ENCODE measurements at regions not wholly inside any gene's neighbourhood (a gene's known extent, or its start where the extent isn't known, plus 50 kb on each side); places are given as distances from the start of the nearest gene placed in this dataset.
A peak's percentile ranks its signal among the peaks of the same experiment; 100 is the strongest.

DNA sequence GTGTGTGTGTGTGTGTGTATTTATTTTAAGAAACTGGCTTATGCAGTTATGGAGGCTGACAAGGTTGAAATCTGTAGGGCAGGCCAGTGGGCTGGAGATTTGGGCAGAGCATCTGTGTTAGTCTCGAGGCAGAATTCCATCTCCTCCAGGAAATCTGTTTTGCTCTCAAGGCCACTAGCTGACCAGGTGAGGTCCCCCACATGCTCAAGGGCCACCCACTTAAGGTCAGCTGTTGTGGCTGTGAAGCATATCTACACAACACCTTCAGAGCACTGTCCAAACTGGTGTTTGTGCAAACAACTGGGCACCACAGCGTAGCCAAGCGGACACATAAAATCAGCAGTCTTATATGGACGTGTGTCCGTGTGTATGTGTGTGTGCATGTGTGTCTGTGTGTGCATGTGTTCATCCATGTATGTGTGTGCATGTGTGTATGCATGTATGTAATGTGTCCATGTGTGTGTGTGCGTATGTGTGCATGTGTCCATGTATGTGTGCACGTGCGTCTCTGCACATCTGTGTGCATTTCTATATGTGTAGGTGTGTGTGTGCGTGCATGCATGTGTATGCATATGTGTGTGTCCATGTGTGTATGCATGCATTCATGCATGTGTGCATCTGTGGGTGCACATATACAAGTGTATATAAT is 400.9 kb downstream of the BRD1 start:
- H3K4me3 ChIP-seq (ENCODE audit: low read depth, low read length), result no peak overlapping the region
- TF ChIP-seq, protein P1, sequence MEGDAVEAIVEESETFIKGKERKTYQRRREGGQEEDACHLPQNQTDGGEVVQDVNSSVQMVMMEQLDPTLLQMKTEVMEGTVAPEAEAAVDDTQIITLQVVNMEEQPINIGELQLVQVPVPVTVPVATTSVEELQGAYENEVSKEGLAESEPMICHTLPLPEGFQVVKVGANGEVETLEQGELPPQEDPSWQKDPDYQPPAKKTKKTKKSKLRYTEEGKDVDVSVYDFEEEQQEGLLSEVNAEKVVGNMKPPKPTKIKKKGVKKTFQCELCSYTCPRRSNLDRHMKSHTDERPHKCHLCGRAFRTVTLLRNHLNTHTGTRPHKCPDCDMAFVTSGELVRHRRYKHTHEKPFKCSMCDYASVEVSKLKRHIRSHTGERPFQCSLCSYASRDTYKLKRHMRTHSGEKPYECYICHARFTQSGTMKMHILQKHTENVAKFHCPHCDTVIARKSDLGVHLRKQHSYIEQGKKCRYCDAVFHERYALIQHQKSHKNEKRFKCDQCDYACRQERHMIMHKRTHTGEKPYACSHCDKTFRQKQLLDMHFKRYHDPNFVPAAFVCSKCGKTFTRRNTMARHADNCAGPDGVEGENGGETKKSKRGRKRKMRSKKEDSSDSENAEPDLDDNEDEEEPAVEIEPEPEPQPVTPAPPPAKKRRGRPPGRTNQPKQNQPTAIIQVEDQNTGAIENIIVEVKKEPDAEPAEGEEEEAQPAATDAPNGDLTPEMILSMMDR (IDR thresholded peaks at IDR 0.05; ENCODE audit: insufficient read depth, low read length, severe bottlenecking), result no peak
- no peaks in the 10 kb centered on the region for H3K27me3 ChIP-seq (ENCODE audit: control insufficient read depth, insufficient read depth, low read length)
- H3K36me3 ChIP-seq (ENCODE audit: control insufficient read depth, insufficient read depth, low read length), result no peaks in the 10 kb centered on the region
- DNase-seq (ENCODE audit: low read depth) (no peak), FAIRE-seq (peak; percentile 93)

DNA sequence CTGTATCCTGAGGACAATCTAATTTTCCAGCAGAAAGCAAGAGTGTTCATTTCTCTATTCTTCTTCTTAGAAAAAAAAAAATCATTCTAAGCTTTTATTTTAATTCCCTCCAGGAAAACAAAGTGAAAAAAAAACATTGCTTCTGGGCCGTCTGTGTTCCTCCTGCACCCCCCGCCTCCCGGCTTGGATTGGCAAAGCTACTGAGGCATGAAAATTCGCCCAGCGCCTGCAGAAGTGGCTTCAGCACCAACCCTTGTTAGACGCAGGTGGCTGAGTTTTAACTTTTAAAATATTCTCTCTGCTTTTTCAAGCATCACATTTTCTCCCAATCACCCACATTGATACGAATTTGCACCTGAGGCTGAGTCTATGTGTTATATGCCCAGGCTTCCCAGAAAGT is 401.6 kb downstream of the BRD1 start:
- no peak for DNase-seq (ENCODE audit: low read depth)
- TF ChIP-seq, protein P1 (IDR thresholded peaks at IDR 0.05; ENCODE audit: insufficient read depth, low read length, severe bottlenecking), result no peak
- no peaks in the 10 kb centered on the region for H3K36me3 ChIP-seq (ENCODE audit: control insufficient read depth, insufficient read depth, low read length)
- FAIRE-seq, result no peak
- H3K4me3 ChIP-seq (ENCODE audit: low read depth, low read length), result no peak overlapping the region
- H3K27me3 ChIP-seq (ENCODE audit: control insufficient read depth, insufficient read depth, low read length), result no peaks in the 10 kb centered on the region

DNA sequence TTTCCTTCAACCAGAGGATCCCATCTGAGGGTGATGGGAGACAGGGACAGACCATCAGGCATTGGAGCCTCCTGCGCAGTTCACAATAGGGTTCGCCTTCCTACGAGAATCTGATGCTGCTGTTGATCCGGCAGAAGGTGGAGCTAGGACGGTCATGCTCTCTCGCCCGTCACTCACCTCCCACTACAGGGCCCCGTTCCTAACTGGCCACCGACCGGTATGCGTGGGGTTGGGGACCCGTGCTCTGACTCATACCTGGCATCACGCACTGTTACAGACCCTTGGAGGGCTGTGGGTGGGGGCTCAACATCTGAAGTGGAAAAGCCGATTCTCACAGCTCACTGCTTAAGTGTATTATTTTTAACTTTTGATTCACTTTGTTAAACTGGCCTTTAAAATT is 402.3 kb downstream of the BRD1 start:
- no peak overlapping the region for H3K4me3 ChIP-seq (ENCODE audit: low read depth, low read length)
- TF ChIP-seq, protein P1 (IDR thresholded peaks at IDR 0.05; ENCODE audit: insufficient read depth, low read length, severe bottlenecking), result no peak
- no peak for FAIRE-seq

DNA sequence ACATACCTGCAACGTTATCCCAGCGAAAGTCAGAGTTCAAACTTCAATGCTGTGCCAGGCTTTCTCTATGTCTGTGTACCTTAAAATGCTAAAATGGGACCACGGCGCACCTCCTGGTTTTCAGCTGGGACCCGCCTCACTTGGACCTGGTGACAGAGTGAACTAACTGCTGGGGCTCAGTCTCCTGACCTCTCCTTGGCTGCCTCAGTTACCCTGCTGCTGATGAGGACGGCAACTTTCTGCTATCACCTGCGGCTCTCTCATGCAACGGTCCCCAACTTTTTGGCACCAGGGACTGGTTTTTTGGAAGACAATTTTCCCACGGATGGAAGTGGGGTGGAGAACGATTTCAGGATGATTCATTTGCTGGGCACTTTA is 402.8 kb downstream of the BRD1 start:
- TF ChIP-seq, protein P1 (IDR thresholded peaks at IDR 0.05; ENCODE audit: insufficient read depth, low read length, severe bottlenecking), result no peak
- H3K4me3 ChIP-seq (ENCODE audit: low read depth, low read length), result no peak overlapping the region
- H3K36me3 ChIP-seq (ENCODE audit: control insufficient read depth, insufficient read depth, low read length), result no peaks in the 10 kb centered on the region
- no peaks in the 10 kb centered on the region for H3K27me3 ChIP-seq (ENCODE audit: control insufficient read depth, insufficient read depth, low read length)
- FAIRE-seq (no peak), DNase-seq (ENCODE audit: low read depth) (no peak)

More for the DNA sequence above, 402.3 kb downstream of the BRD1 start:
- no peaks in the 10 kb centered on the region for H3K36me3 ChIP-seq (ENCODE audit: control insufficient read depth, insufficient read depth, low read length)
- no peak for DNase-seq (ENCODE audit: low read depth)
- no peaks in the 10 kb centered on the region for H3K27me3 ChIP-seq (ENCODE audit: control insufficient read depth, insufficient read depth, low read length)

DNA sequence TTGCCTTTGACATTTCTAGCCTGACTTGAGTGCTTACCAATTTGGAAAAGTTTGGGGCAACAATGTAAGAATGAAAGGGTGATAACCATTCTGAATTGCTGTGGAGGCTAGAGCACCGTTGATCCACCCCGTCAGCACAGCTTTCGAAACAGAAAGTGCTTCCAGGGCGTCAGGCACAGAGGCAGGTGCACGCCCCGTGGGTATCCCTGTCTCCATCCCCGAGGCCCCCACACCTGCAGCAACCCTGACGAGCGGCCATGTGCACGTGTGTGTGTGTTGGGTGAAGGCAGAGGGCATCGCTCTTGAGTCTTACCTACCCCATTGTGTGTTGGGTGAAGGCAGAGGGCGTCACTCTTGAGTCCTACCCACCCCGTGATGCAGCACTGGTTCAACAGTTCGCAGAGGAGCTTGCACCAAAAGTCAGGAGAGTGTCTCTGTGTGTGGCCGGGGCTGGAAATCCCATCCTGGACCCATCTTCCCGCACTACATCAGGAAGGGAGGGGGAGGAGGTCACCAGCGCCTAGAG is 404.5 kb downstream of the BRD1 start:
- no peak overlapping the region for H3K4me3 ChIP-seq (ENCODE audit: low read depth, low read length)
- no peaks in the 10 kb centered on the region for H3K27me3 ChIP-seq (ENCODE audit: control insufficient read depth, insufficient read depth, low read length)
- FAIRE-seq (no peak), DNase-seq (ENCODE audit: low read depth) (no peak)
- H3K36me3 ChIP-seq (ENCODE audit: control insufficient read depth, insufficient read depth, low read length), result no peaks in the 10 kb centered on the region
- TF ChIP-seq, protein P1 (IDR thresholded peaks at IDR 0.05; ENCODE audit: insufficient read depth, low read length, severe bottlenecking), result no peak

DNA sequence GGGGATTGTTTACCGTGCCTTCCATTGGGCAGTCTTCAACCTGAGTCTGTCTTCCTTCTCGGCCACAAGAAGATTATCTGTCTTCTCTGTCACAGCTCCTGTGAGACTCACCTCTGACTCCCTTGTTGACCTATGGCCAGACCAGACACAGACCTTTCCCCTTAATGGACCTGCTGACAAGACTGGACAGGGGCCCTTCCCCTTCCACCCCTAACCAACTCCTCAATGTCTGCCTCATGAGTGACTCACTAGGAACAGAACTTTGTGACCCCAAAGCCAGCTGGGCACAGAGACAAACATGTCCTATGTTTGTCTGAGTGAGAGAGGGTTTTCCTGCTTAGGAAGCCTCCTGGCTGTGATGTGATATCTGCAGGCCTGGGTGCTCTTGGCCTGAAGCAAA is 405.0 kb downstream of the BRD1 start:
- no peak overlapping the region for H3K4me3 ChIP-seq (ENCODE audit: low read depth, low read length)
- TF ChIP-seq, protein P1 (IDR thresholded peaks at IDR 0.05; ENCODE audit: insufficient read depth, low read length, severe bottlenecking), result no peak
- FAIRE-seq, result no peak
- H3K36me3 ChIP-seq (ENCODE audit: control insufficient read depth, insufficient read depth, low read length), result no peaks in the 10 kb centered on the region
- no peaks in the 10 kb centered on the region for H3K27me3 ChIP-seq (ENCODE audit: control insufficient read depth, insufficient read depth, low read length)
- no peak for DNase-seq (ENCODE audit: low read depth)

Data from bronchial epithelial cell (primary cell).